Lung (tissue), 11 donors: ENCODE measurements at regions not wholly inside any gene's neighbourhood (a gene's known extent, or its start where the extent isn't known, plus 50 kb on each side); places are given as distances from the start of the nearest gene placed in this dataset.
"Not testable (repeated sequence)": the region's sequence is repeated elsewhere in the genome, so short reads cannot be mapped to it uniquely, and the experiment has no call there.

ENCODE experiments used
- ATAC-seq: fragments of 200-7000 bp; cut with Tn5 transposase; one replicate; pipeline ENCODE4 v1.9.1; 2020; ENCODE audit warnings: moderate number of reproducible peaks; ENCODE audit not compliant: insufficient read depth, low FRiP score
- DNase-seq, 3 donors: peaks; one replicate each; pipeline ENCODE4 v3.0.0-alpha.2; 2013 to 2017
- H3K27ac ChIP-seq, 2 donors: one replicate each; pipeline ENCODE4 v1.5.1; 2013; ENCODE audit warnings: mild to moderate bottlenecking in 2 of 2, moderate library complexity in 2 of 2, control low read depth in 1 of 2, inconsistent platforms in 1 of 2, low read depth in 1 of 2, low read length in 1 of 2
- H3K27me3 ChIP-seq, 3 donors: one replicate each; pipeline ENCODE4 v1.5.1; 2013; ENCODE audit warnings: low read length in 2 of 3; ENCODE audit not compliant: control insufficient read depth in 3 of 3, insufficient read depth in 3 of 3
- H3K36me3 ChIP-seq, 4 donors: one replicate each; pipeline ENCODE4 v1.5.1; 2013; ENCODE audit warnings: low read length in 4 of 4, mild to moderate bottlenecking in 1 of 4, moderate library complexity in 1 of 4; ENCODE audit not compliant: control insufficient read depth in 4 of 4, insufficient read depth in 4 of 4
- H3K4me1 ChIP-seq, 5 donors: one replicate each; pipeline ENCODE4 v1.5.1; 2013; ENCODE audit warnings: low read length in 5 of 5, mild to moderate bottlenecking in 2 of 5, moderate library complexity in 1 of 5; ENCODE audit not compliant: control insufficient read depth in 5 of 5, insufficient read depth in 5 of 5
- H3K4me3 ChIP-seq: one replicate; pipeline ENCODE4 v1.5.1; 2013; ENCODE audit warnings: mild to moderate bottlenecking, control low read depth, moderate library complexity
- H3K9ac ChIP-seq, 2 donors: one replicate each; pipeline ENCODE4 v1.5.1; 2013; ENCODE audit warnings: low read length in 2 of 2, control low read depth in 1 of 2; ENCODE audit not compliant: insufficient read depth in 1 of 2
- H3K9me3 ChIP-seq, 4 donors: one replicate each; pipeline ENCODE4 v1.5.1; 2013; ENCODE audit warnings: low read length in 3 of 4, mild to moderate bottlenecking in 1 of 4, moderate library complexity in 1 of 4; ENCODE audit not compliant: control insufficient read depth in 4 of 4, insufficient read depth in 3 of 4
- CTCF ChIP-seq: IDR thresholded peaks from 2 replicates; pipeline ENCODE4 v1.5.1; 2012; ENCODE audit warnings: mild to moderate bottlenecking; ENCODE audit errors: control extremely low read depth, extremely low read depth
- WGBS, 2 donors: extraction: QIAGEN DNeasy Blood & Tissue Kit; methylation state at CpG; one replicate each; pipeline ENCODE4 v1.1.7; 2013; 5-methylcytosine and 5-hydroxymethylcytosine counted together
- donor health status: control.
- donor health status: control.
- donor health status: Bipolar disorder and iron deficiency.
- donor health status: healthy.
- donor health status: DM: yes; HTN: yes; CAD: no.

GRCh38 chr2:106336737-106337136 lies 131.5 kb downstream of the RGPD3 start:
- H3K27ac ChIP-seq: no peak overlapping the region
- no peak for TF ChIP-seq CTCF
- DNase-seq: peak; percentile 73 to 92 (median 88)
- H3K4me3 ChIP-seq: no peak overlapping the region
- peaks cover 0 to 3% (median 0%) of the 10 kb centered on the region in 5 donors for H3K4me1 ChIP-seq
- peaks cover 0 to 3% (median 0%) of the 10 kb centered on the region in 4 donors for H3K9me3 ChIP-seq
- 65 to 71% methylated on average over 2 of the region's 2 CpGs for WGBS, 2 donors
- H3K27me3 ChIP-seq: no peaks in the 10 kb centered on the region
- no peak overlapping the region for H3K9ac ChIP-seq
- ATAC-seq: no peak
- H3K36me3 ChIP-seq: no peaks in the 10 kb centered on the region

- peaks cover 0 to 3% (median 0%) of the 10 kb centered on the region in 4 donors for H3K9me3 ChIP-seq
- H3K27ac ChIP-seq: no peak overlapping the region
- 84 to 95% methylated on average over 4 of the region's 4 CpGs for WGBS, 2 donors
- no peak for TF ChIP-seq CTCF
- DNase-seq (no peak), ATAC-seq (no peak)
- H3K36me3 ChIP-seq: no peaks in the 10 kb centered on the region
- H3K27me3 ChIP-seq: no peaks in the 10 kb centered on the region
- no peak overlapping the region for H3K9ac ChIP-seq
- no peak overlapping the region for H3K4me3 ChIP-seq
- peaks cover 0 to 3% (median 0%) of the 10 kb centered on the region in 5 donors for H3K4me1 ChIP-seq
Measured at GRCh38 chr2:106336108-106336507, 132.1 kb downstream of the RGPD3 start.

- peaks cover 0 to 3% (median 0%) of the 10 kb centered on the region in 4 donors for H3K9me3 ChIP-seq
- H3K4me1 ChIP-seq: peaks cover 0 to 3% (median 0%) of the 10 kb centered on the region in 5 donors
- no peak for ATAC-seq
- no peaks in the 10 kb centered on the region for H3K36me3 ChIP-seq
- no peaks in the 10 kb centered on the region for H3K27me3 ChIP-seq
- H3K9ac ChIP-seq: no peak overlapping the region
- H3K4me3 ChIP-seq: no peak overlapping the region
- no peak for TF ChIP-seq CTCF
- WGBS, 2 donors: 40 to 69% methylated on average over 4 of the region's 4 CpGs
- no peak overlapping the region for H3K27ac ChIP-seq
- peak in 1 of 3 donors; percentile 42 for DNase-seq
Measured at GRCh38 chr2:106334802-106335201, 133.4 kb downstream of the RGPD3 start.

GRCh38 chr2:106333253-106333873 lies 134.8 kb downstream of the RGPD3 start:
- H3K27me3 ChIP-seq, H3K9me3 ChIP-seq, H3K4me1 ChIP-seq, ATAC-seq, H3K9ac ChIP-seq, H3K4me3 ChIP-seq, DNase-seq, H3K36me3 ChIP-seq, H3K27ac ChIP-seq: not testable (repeated sequence)
- WGBS, 2 donors: 85 to 91% methylated on average over 10 of the region's 10 CpGs
